A673 (cell line): ENCODE measurements at regions not wholly inside any gene's neighbourhood (a gene's known extent, or its start where the extent isn't known, plus 50 kb on each side); places are given as distances from the start of the nearest gene placed in this dataset.

Experiments
- BruUV-seq: library from RNA; stranded (reverse); fragments of 400-500 nt; replicated peaks from 2 replicates; lab custom pipeline; 2021; lab: Mats Ljungman, UMichigan
- CTCF ChIA-PET: fragments of 300-600 bp; sonication (Branson Sonifier 250); formaldehyde crosslinking; loops from one replicate; lab custom pipeline; 2022; ENCODE audit warnings: antibody characterized with exemption; lab: Charles Lee
- POLR2A ChIA-PET: fragments of 300-600 bp; sonication (Branson Sonifier 250); formaldehyde crosslinking; loops from one replicate; lab custom pipeline; 2022; ENCODE audit warnings: antibody characterized with exemption; ENCODE audit not compliant: low non-redundant PET; lab: Charles Lee
- DNase-seq: peaks from one replicate; pipeline ENCODE4 v3.0.0-alpha.2; 2015; ENCODE audit warnings: low spot score
- H3K27ac ChIP-seq: fragments of 200-600 bp; sonication (generic); 2 replicates; pipeline ENCODE4 v1.5.1; 2016; ENCODE audit warnings: mixed run types, low read depth, mild to moderate bottlenecking, mixed read lengths, antibody characterized with exemption, low read length; ENCODE audit not compliant: poor library complexity, severe bottlenecking
- H3K27me3 ChIP-seq: fragments of 200-600 bp; sonication (generic); replicated peaks from 2 replicates; pipeline ENCODE4 v1.6.1; 2017; ENCODE audit warnings: mixed run types, low read depth, mild to moderate bottlenecking, mixed read lengths, antibody characterized with exemption, low read length; ENCODE audit not compliant: insufficient read depth, poor library complexity
- H3K36me3 ChIP-seq: fragments of 200-600 bp; sonication (generic); 2 replicates; pipeline ENCODE4 v1.6.1; 2016; ENCODE audit warnings: mixed run types, mild to moderate bottlenecking, mixed read lengths, antibody characterized with exemption, low read length; ENCODE audit not compliant: insufficient read depth, poor library complexity, severe bottlenecking
- H3K4me1 ChIP-seq: fragments of 200-600 bp; sonication (generic); 2 replicates; pipeline ENCODE4 v1.6.1; 2017; ENCODE audit warnings: mixed run types, mild to moderate bottlenecking, mixed read lengths, antibody characterized with exemption, low read length; ENCODE audit not compliant: insufficient read depth, poor library complexity, severe bottlenecking
- H3K4me3 ChIP-seq: fragments of 200-600 bp; sonication (generic); 2 replicates; pipeline ENCODE4 v1.5.1; 2016; ENCODE audit warnings: low read depth, mixed run types, mild to moderate bottlenecking, mixed read lengths, low read length; ENCODE audit not compliant: poor library complexity, severe bottlenecking
- H3K9me3 ChIP-seq: fragments of 200-600 bp; sonication (generic); 2 replicates; pipeline ENCODE4 v1.6.1; 2016; ENCODE audit warnings: mixed run types, low read depth, mild to moderate bottlenecking, mixed read lengths, antibody characterized with exemption, low read length; ENCODE audit not compliant: poor library complexity, severe bottlenecking
- CTCF ChIP-seq: fragments of 300-800, 200-600 bp; sonication (generic); conservative IDR thresholded peaks from 2 replicates; pipeline ENCODE4 v1.5.1; 2017; ENCODE audit warnings: low read depth, mild to moderate bottlenecking, antibody characterized with exemption, low read length, moderate library complexity, mixed read lengths
- EZH2 ChIP-seq: fragments of 200-600 bp; sonication (generic); IDR thresholded peaks from 2 replicates; pipeline ENCODE4 v1.6.1; 2017; ENCODE audit warnings: borderline replicate concordance, low read depth, mild to moderate bottlenecking, mixed read lengths, antibody characterized with exemption, low read length; ENCODE audit not compliant: poor library complexity, severe bottlenecking
- intact Hi-C: fragments of 100-400 bp; cut with micrococcal nuclease; formaldehyde crosslinking; loops from one replicate; pipeline ENCODE4 v1.10.0; 2022; ENCODE audit not compliant: unreplicated experiment

- no peaks in the 10 kb centered on the region for H3K27me3 ChIP-seq
- ChIA-PET POLR2A (no interaction called here), CTCF (no interaction called here)
- TF ChIP-seq EZH2: no peak
- no peak for TF ChIP-seq CTCF
- H3K9me3 ChIP-seq: no peaks in the 10 kb centered on the region
- no peak overlapping the region for H3K4me3 ChIP-seq
- peak; percentile 44 for DNase-seq
- peaks cover 24% of the 10 kb centered on the region for H3K4me1 ChIP-seq
- intact Hi-C loops: no loop called here
- no peaks in the 10 kb centered on the region for H3K36me3 ChIP-seq
- no TSS peak for BruUV-seq
- H3K27ac ChIP-seq: no peak overlapping the region
These were observed 70.9 kb upstream of the CLMP start for GRCh38 chr11:123265951-123266350.

- H3K4me1 ChIP-seq: peaks cover 27% of the 10 kb centered on the region
- no peak overlapping the region for H3K27ac ChIP-seq
- no peaks in the 10 kb centered on the region for H3K36me3 ChIP-seq
- ChIA-PET CTCF (interaction anchor here (0.6 to 2.2 kb wide), 2 partner anchors 20 to 161 kb away, joined by 5 to 9 read pairs; no protein-coding TSS in a partner anchor), POLR2A (no interaction called here)
- intact Hi-C loops: loop anchor here (5.0 kb wide), 1 partner anchor 162 kb away; no protein-coding TSS in a partner anchor
- TF ChIP-seq EZH2 (no peak), CTCF (no peak)
- no peak overlapping the region for H3K4me3 ChIP-seq
- no TSS peak for BruUV-seq
- H3K9me3 ChIP-seq: no peaks in the 10 kb centered on the region
- no peak for DNase-seq
- H3K27me3 ChIP-seq: no peaks in the 10 kb centered on the region
These were observed 69.4 kb upstream of the CLMP start for GRCh38 chr11:123264431-123264780.

GRCh38 chr11:123261345-123262106 lies 66.5 kb upstream of the CLMP start:
- BruUV-seq: no TSS peak
- intact Hi-C loops: loop anchor here (5.0 kb wide), 1 partner anchor 159 kb away; no protein-coding TSS in a partner anchor
- CTCF ChIA-PET: interaction anchor here (0.7 to 1.6 kb wide), 24 partner anchors 8 to 240 kb away, joined by 3 to 40 read pairs (median 4); partner anchors contain the start of gene HSPA8
- TF ChIP-seq EZH2 (no peak), CTCF (peak; percentile 99)
- POLR2A ChIA-PET: interaction anchor here (0.5 kb wide), 1 partner anchor 206 kb away, joined by 8 read pairs; no protein-coding TSS in a partner anchor
- Histone ChIP-seq H3K27me3 (no peaks in the 10 kb centered on the region), H3K27ac (no peak overlapping the region), H3K36me3 (no peaks in the 10 kb centered on the region), H3K9me3 (no peaks in the 10 kb centered on the region), H3K4me3 (no peak overlapping the region), H3K4me1 (peaks cover 17% of the 10 kb centered on the region)
- DNase-seq: peak; percentile 95
